ENCODE measurements at regions not wholly inside any gene's neighbourhood (a gene's known extent, or its start where the extent isn't known, plus 50 kb on each side); places are given as distances from the start of the nearest gene placed in this dataset.

- Histone ChIP-seq H3K4me1 (peaks cover 6% of the 10 kb centered on the region; the same call in 2 of the 3 replicates), H3K9me3 (no peaks in the 10 kb centered on the region), H3K27ac (no peak overlapping the region), H3K4me2 (peak overlapping the region; percentile 53), H3K4me3 (no peak overlapping the region)
- no peak for DNase-seq (ENCODE audit: low read depth in 1 of 2, low spot score in 1 of 2)
- ChIA-PET CTCF (no interaction called here), POLR2A (no interaction called here)
- FAIRE-seq = no peak
- no peak for ATAC-seq
- TF ChIP-seq ESRRA (IDR thresholded peaks at IDR 0.05; ENCODE audit: borderline replicate concordance, low read length) = no peak
- TF ChIP-seq KDM1A (IDR thresholded peaks at IDR 0.05; ENCODE audit: low read depth) = no peak
- no peak for TF ChIP-seq ZC3H11A (IDR thresholded peaks at IDR 0.05)
- no peak for TF ChIP-seq MAZ (IDR thresholded peaks at IDR 0.05; ENCODE audit: borderline replicate concordance, low read depth, low read length)
- TF ChIP-seq FOSL2 (IDR thresholded peaks at IDR 0.05) = no peak
- TF ChIP-seq FOSL2 (CRISPR knock-in tag; IDR thresholded peaks at IDR 0.05) = no peak
- TF ChIP-seq EP300 (IDR thresholded peaks at IDR 0.05) = no peak
- TF ChIP-seq TFCP2L1 (CRISPR knock-in tag; IDR thresholded peaks at IDR 0.05) = no peak
Observed at GRCh38 chr10:89861199-89861573, 159.8 kb downstream of the KIF20B start.

- TF ChIP-seq FOSL2 (IDR thresholded peaks at IDR 0.05) (no peak), FOSL2 (CRISPR knock-in tag; IDR thresholded peaks at IDR 0.05) (peak; percentile 28; the same call in 1 of the 2 replicates), BHLHE40 (IDR thresholded peaks at IDR 0.05; ENCODE audit: low read depth, low read length) (no peak)
- Histone ChIP-seq H3K4me2 (peak overlapping the region; percentile 8; the same call in 1 of the 3 replicates), H3K4me1 (peaks cover 6% of the 10 kb centered on the region; the same call in 2 of the 3 replicates), H3K4me3 (no peak overlapping the region), H3K9me3 (no peaks in the 10 kb centered on the region), H3K27ac (no peak overlapping the region)
- ATAC-seq (peak; percentile 40 to 54; a peak in 4 of 6 replicates), FAIRE-seq (no peak), DNase-seq (ENCODE audit: low read depth in 1 of 2, low spot score in 1 of 2) (no peak)
- ChIA-PET POLR2A (no interaction called here), CTCF (no interaction called here)
- WGBS (ENCODE audit: missing lambda C conversion rate) = 32% methylated on average over 3 of the region's 3 CpGs
Observed at GRCh38 chr10:89861584-89862301, 160.4 kb downstream of the KIF20B start.

GRCh38 chr10:89867964-89868363 is 166.6 kb downstream of the KIF20B start:
- FAIRE-seq = no peak
- POLR2A ChIA-PET = no interaction called here
- Histone ChIP-seq H3K4me3 (no peak overlapping the region), H3K4me1 (no peaks in the 10 kb centered on the region), H3K4me2 (no peak overlapping the region), H3K27ac (no peak overlapping the region), H3K9me3 (no peaks in the 10 kb centered on the region)
- TF ChIP-seq ESRRA (IDR thresholded peaks at IDR 0.05; ENCODE audit: borderline replicate concordance, low read length) (no peak), CEBPB (IDR thresholded peaks at IDR 0.05) (no peak), JUN (IDR thresholded peaks at IDR 0.05) (no peak), CBX8 (IDR thresholded peaks at IDR 0.05) (no peak), USF2 (IDR thresholded peaks at IDR 0.05) (no peak), HOXB13 (CRISPR knock-in tag; IDR thresholded peaks at IDR 0.05; ENCODE audit: low read depth) (no peak), CHD2 (IDR thresholded peaks at IDR 0.05; ENCODE audit: low read length, partially characterized antibody) (no peak), ZFP36 (IDR thresholded peaks at IDR 0.05; ENCODE audit: borderline replicate concordance, partially characterized antibody) (no peak), ZSCAN20 (CRISPR knock-in tag; IDR thresholded peaks at IDR 0.05) (no peak), HES2 (IDR thresholded peaks at IDR 0.05) (no peak)
- no peak for ATAC-seq
- CTCF ChIA-PET = no interaction called here
- DNase-seq (ENCODE audit: low read depth in 1 of 2, low spot score in 1 of 2) = no peak
- 2% methylated on average over 2 of the region's 2 CpGs for WGBS (ENCODE audit: missing lambda C conversion rate)

GRCh38 chr10:89869180-89869579 is 167.8 kb downstream of the KIF20B start:
- Histone ChIP-seq H3K27ac (no peak overlapping the region), H3K4me3 (no peak overlapping the region), H3K4me1 (no peaks in the 10 kb centered on the region), H3K9me3 (no peaks in the 10 kb centered on the region), H3K4me2 (no peak overlapping the region)
- 25% methylated on average over 2 of the region's 2 CpGs for WGBS (ENCODE audit: missing lambda C conversion rate)
- POLR2A ChIA-PET = no interaction called here
- CTCF ChIA-PET = no interaction called here
- no peak for DNase-seq (ENCODE audit: low read depth in 1 of 2, low spot score in 1 of 2)
- ATAC-seq = no peak
- TF ChIP-seq NFE2L2 (conservative IDR thresholded peaks at IDR 0.05; ENCODE audit: low read length) (no peak), HEYL (CRISPR knock-in tag; IDR thresholded peaks at IDR 0.05) (no peak), MYC (IDR thresholded peaks at IDR 0.05; ENCODE audit: borderline replicate concordance, low read length) (no peak), EHF (CRISPR knock-in tag; IDR thresholded peaks at IDR 0.05) (no peak), CTCF (IDR thresholded peaks at IDR 0.05) (no peak), KDM5A (IDR thresholded peaks at IDR 0.05) (no peak), ELK1 (IDR thresholded peaks at IDR 0.05; ENCODE audit: low read depth, low read length) (no peak), E2F6 (IDR thresholded peaks at IDR 0.05; ENCODE audit: borderline replicate concordance, low read depth) (no peak)
- no peak for FAIRE-seq
